ENCODE measurements at regions not wholly inside any gene's neighbourhood (a gene's known extent, or its start where the extent isn't known, plus 50 kb on each side); places are given as distances from the start of the nearest gene placed in this dataset.

GRCh38 chr16:79482011-79482410 lies 118.5 kb downstream of the MAF start:
- H2AFZ ChIP-seq (ENCODE audit: low read depth): no peak overlapping the region
- no peak overlapping the region for H3K27ac ChIP-seq (ENCODE audit: low read depth in 2 of 2, low read length in 1 of 2)
- POLR2A ChIA-PET: no interaction called here
- no peaks in the 10 kb centered on the region for H4K20me1 ChIP-seq (ENCODE audit: insufficient read depth)
- no peak for DNase-seq
- no peaks in the 10 kb centered on the region for H3K9me2 ChIP-seq
- no peaks in the 10 kb centered on the region for H3K36me3 ChIP-seq (replicated peaks in 1 of 2; ENCODE audit: control insufficient read depth in 1 of 2, insufficient read depth in 2 of 2, low read length in 1 of 2)
- no peaks in the 10 kb centered on the region for H3K27me3 ChIP-seq (ENCODE audit: insufficient read depth)
- CTCF ChIA-PET: no interaction called here
- no peak overlapping the region for H3K4me3 ChIP-seq (ENCODE audit: low read depth in 2 of 2, low read length in 1 of 2)
- H3K9ac ChIP-seq: no peak overlapping the region
- H3K79me2 ChIP-seq (ENCODE audit: insufficient read depth): no peaks in the 10 kb centered on the region
- peaks cover 0 to 2% of the 10 kb centered on the region in 2 experiments; a peak in 2 of 4 replicates for H3K4me1 ChIP-seq (ENCODE audit: control insufficient read depth in 1 of 2, insufficient read depth in 2 of 2, low read depth in 1 of 2, low read length in 1 of 2)
- no peak overlapping the region for H3K4me2 ChIP-seq
- TF ChIP-seq MXI1 (IDR thresholded peaks at IDR 0.05; ENCODE audit: low read depth, low read length): no peak
- no peak for TF ChIP-seq USF1 (IDR thresholded peaks at IDR 0.05; ENCODE audit: borderline replicate concordance, low read depth)
- TF ChIP-seq MEF2A (IDR thresholded peaks at IDR 0.05; ENCODE audit: borderline replicate concordance, low read depth): no peak
- no peak for TF ChIP-seq EP300 (IDR thresholded peaks at IDR 0.05; ENCODE audit: borderline replicate concordance in 1 of 2, low read depth in 1 of 2, low read length in 1 of 2)
- TF ChIP-seq YY1 (IDR thresholded peaks at IDR 0.05; ENCODE audit: low read depth): no peak
- no peak for TF ChIP-seq RFX5 (IDR thresholded peaks at IDR 0.05; ENCODE audit: low read length)
- no peak for TF ChIP-seq REST (IDR thresholded peaks at IDR 0.05; ENCODE audit: low read depth, low read length)
- TF ChIP-seq PBX3 (IDR thresholded peaks at IDR 0.05): no peak
- TF ChIP-seq NFIC (IDR thresholded peaks at IDR 0.05; ENCODE audit: borderline replicate concordance): no peak
- H3K9me3 ChIP-seq: no peaks in the 10 kb centered on the region
- H3F3A ChIP-seq (replicated peaks; ENCODE audit: insufficient read depth): no peaks in the 10 kb centered on the region
- WGBS (ENCODE audit: low lambda C conversion rate): 27% methylated on average over 2 of the region's 3 CpGs

- peaks cover 0 to 2% of the 10 kb centered on the region in 2 experiments; a peak in 2 of 4 replicates for H3K4me1 ChIP-seq (ENCODE audit: control insufficient read depth in 1 of 2, insufficient read depth in 2 of 2, low read depth in 1 of 2, low read length in 1 of 2)
- POLR2A ChIA-PET: no interaction called here
- no peaks in the 10 kb centered on the region for H3K9me2 ChIP-seq
- no peaks in the 10 kb centered on the region for H3F3A ChIP-seq (replicated peaks; ENCODE audit: insufficient read depth)
- H3K9ac ChIP-seq: no peak overlapping the region
- 24% methylated on average over 3 of the region's 3 CpGs for WGBS (ENCODE audit: low lambda C conversion rate)
- H3K27ac ChIP-seq (ENCODE audit: low read depth in 2 of 2, low read length in 1 of 2): no peak overlapping the region
- no peak overlapping the region for H3K4me3 ChIP-seq (ENCODE audit: low read depth in 2 of 2, low read length in 1 of 2)
- H3K79me2 ChIP-seq (ENCODE audit: insufficient read depth): no peaks in the 10 kb centered on the region
- no peaks in the 10 kb centered on the region for H3K9me3 ChIP-seq
- DNase-seq: no peak
- CTCF ChIA-PET: no interaction called here
- no peaks in the 10 kb centered on the region for H4K20me1 ChIP-seq (ENCODE audit: insufficient read depth)
- H3K4me2 ChIP-seq: no peak overlapping the region
- H3K27me3 ChIP-seq (ENCODE audit: insufficient read depth): no peaks in the 10 kb centered on the region
- no peak overlapping the region for H2AFZ ChIP-seq (ENCODE audit: low read depth)
- H3K36me3 ChIP-seq (replicated peaks in 1 of 2; ENCODE audit: control insufficient read depth in 1 of 2, insufficient read depth in 2 of 2, low read length in 1 of 2): no peaks in the 10 kb centered on the region
- TF ChIP-seq TCF12 (IDR thresholded peaks at IDR 0.05) (no peak), SMC3 (IDR thresholded peaks at IDR 0.05; ENCODE audit: low read depth, low read length) (no peak), IRF3 (IDR thresholded peaks at IDR 0.05; ENCODE audit: low read depth, low read length) (no peak), SIN3A (IDR thresholded peaks at IDR 0.05; ENCODE audit: borderline replicate concordance, low read depth, low read length) (no peak), REST (IDR thresholded peaks at IDR 0.05; ENCODE audit: low read depth, low read length) (no peak), MEF2A (IDR thresholded peaks at IDR 0.05; ENCODE audit: borderline replicate concordance, low read depth) (no peak), CTCF (IDR thresholded peaks at IDR 0.05) (no peak), FOXM1 (IDR thresholded peaks at IDR 0.05; ENCODE audit: low read depth) (no peak)
Measured at GRCh38 chr16:79480929-79481328, 119.6 kb downstream of the MAF start.

Measured in SK-N-SH (cell line).